ENCODE measurements at regions not wholly inside any gene's neighbourhood (a gene's known extent, or its start where the extent isn't known, plus 50 kb on each side); places are given as distances from the start of the nearest gene placed in this dataset.

DNA sequence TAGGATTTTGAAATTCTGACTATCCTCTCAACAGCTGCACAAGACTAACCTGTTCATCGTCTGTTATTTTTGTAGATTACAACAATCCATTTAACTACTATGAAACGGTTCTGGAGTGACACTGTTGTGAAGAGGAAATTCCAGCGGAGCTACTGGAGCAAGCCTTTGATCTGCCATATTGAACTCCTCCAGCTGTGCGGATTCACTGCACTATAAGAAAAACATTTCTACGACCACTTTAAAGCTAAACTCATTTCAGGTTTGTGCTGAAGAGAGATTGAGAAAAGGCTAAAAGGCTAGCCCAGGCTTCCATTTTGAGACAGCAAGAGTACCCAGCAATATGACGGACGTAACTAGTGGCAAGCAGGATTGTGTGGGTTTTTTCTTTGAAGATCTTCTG lies 104.9 kb upstream of the ANKH start:
- TF ChIP-seq CTCF (IDR thresholded peaks at IDR 0.05; ENCODE audit: extremely low read depth in 1 of 2, insufficient read depth in 1 of 2, low read depth in 1 of 2, low read length in 2 of 2) (no peak), POLR2A (IDR thresholded peaks at IDR 0.05; ENCODE audit: low read depth, low read length) (no peak), POLR2AphosphoS5 (IDR thresholded peaks at IDR 0.05; ENCODE audit: insufficient read depth, low read depth, low read length) (no peak), GATA2 (IDR thresholded peaks at IDR 0.05; ENCODE audit: insufficient read depth, insufficient read length, low read depth, low read length) (no peak), MYC (IDR thresholded peaks at IDR 0.05; ENCODE audit: low read depth, low read length) (no peak)
- TF ChIP-seq, protein P1, sequence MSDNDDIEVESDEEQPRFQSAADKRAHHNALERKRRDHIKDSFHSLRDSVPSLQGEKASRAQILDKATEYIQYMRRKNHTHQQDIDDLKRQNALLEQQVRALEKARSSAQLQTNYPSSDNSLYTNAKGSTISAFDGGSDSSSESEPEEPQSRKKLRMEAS (IDR thresholded peaks at IDR 0.05; ENCODE audit: insufficient read depth, insufficient read length) = no peak

Measured in endothelial cell of umbilical vein (primary cell).